ENCODE measurements at regions not wholly inside any gene's neighbourhood (a gene's known extent, or its start where the extent isn't known, plus 50 kb on each side); places are given as distances from the start of the nearest gene placed in this dataset.

- H3K27ac ChIP-seq (ENCODE audit: low read depth in 1 of 2, low read length in 1 of 2), result no peak overlapping the region
- H3K4me3 ChIP-seq, result no peak overlapping the region
- WGBS, 2 donors, result 25 to 60% methylated on average over 1 of the region's 1 CpG
- H3K9me3 ChIP-seq (ENCODE audit: control insufficient read depth in 4 of 4, insufficient read depth in 3 of 4, low read length in 3 of 4), result no peaks in the 10 kb centered on the region
- TF ChIP-seq CTCF (IDR thresholded peaks at IDR 0.05; ENCODE audit: control extremely low read depth, extremely low read depth), result no peak
- no peak overlapping the region for H3K9ac ChIP-seq (ENCODE audit: insufficient read depth in 1 of 2, low read length in 2 of 2)
- no peak for DNase-seq
- ATAC-seq (ENCODE audit: insufficient read depth, low FRiP score), result no peak
- H3K4me1 ChIP-seq (ENCODE audit: control insufficient read depth in 5 of 5, insufficient read depth in 5 of 5, low read length in 5 of 5), result peaks cover 0 to 15% (median 0%) of the 10 kb centered on the region in 5 donors
- no peaks in the 10 kb centered on the region for H3K36me3 ChIP-seq (ENCODE audit: control insufficient read depth in 4 of 4, insufficient read depth in 4 of 4, low read length in 4 of 4)
- H3K27me3 ChIP-seq (ENCODE audit: control insufficient read depth in 3 of 3, insufficient read depth in 3 of 3, low read length in 2 of 3), result peaks cover 0 to 94% (median 85%) of the 10 kb centered on the region in 3 donors
Observed at GRCh38 chr6:105986998-105987397, 99.1 kb upstream of the PRDM1 start.

- no peak overlapping the region for H3K27ac ChIP-seq (ENCODE audit: low read depth in 1 of 2, low read length in 1 of 2)
- no peaks in the 10 kb centered on the region for H3K9me3 ChIP-seq (ENCODE audit: control insufficient read depth in 4 of 4, insufficient read depth in 3 of 4, low read length in 3 of 4)
- DNase-seq (peak; percentile 4 to 25 (median 19)), ATAC-seq (ENCODE audit: insufficient read depth, low FRiP score) (no peak)
- H3K9ac ChIP-seq (ENCODE audit: insufficient read depth in 1 of 2, low read length in 2 of 2), result no peak overlapping the region
- no peak overlapping the region for H3K4me3 ChIP-seq
- no peaks in the 10 kb centered on the region for H3K36me3 ChIP-seq (ENCODE audit: control insufficient read depth in 4 of 4, insufficient read depth in 4 of 4, low read length in 4 of 4)
- 17 to 27% methylated on average over 41 to 48 of the region's 48 CpGs for WGBS, 2 donors
- no peak for TF ChIP-seq CTCF (IDR thresholded peaks at IDR 0.05; ENCODE audit: control extremely low read depth, extremely low read depth)
- peaks cover 0 to 94% (median 85%) of the 10 kb centered on the region in 3 donors for H3K27me3 ChIP-seq (ENCODE audit: control insufficient read depth in 3 of 3, insufficient read depth in 3 of 3, low read length in 2 of 3)
- H3K4me1 ChIP-seq (ENCODE audit: control insufficient read depth in 5 of 5, insufficient read depth in 5 of 5, low read length in 5 of 5), result peaks cover 0 to 16% (median 0%) of the 10 kb centered on the region in 5 donors
Observed at GRCh38 chr6:105985816-105986632, 100.1 kb upstream of the PRDM1 start.

GRCh38 chr6:105985098-105985815, 100.9 kb upstream of the PRDM1 start:
- Histone ChIP-seq H3K4me3 (no peak overlapping the region), H3K4me1 (ENCODE audit: control insufficient read depth in 5 of 5, insufficient read depth in 5 of 5, low read length in 5 of 5) (peaks cover 0 to 18% (median 0%) of the 10 kb centered on the region in 5 donors), H3K27ac (ENCODE audit: low read depth in 1 of 2, low read length in 1 of 2) (no peak overlapping the region), H3K9me3 (ENCODE audit: control insufficient read depth in 4 of 4, insufficient read depth in 3 of 4, low read length in 3 of 4) (no peaks in the 10 kb centered on the region), H3K9ac (ENCODE audit: insufficient read depth in 1 of 2, low read length in 2 of 2) (no peak overlapping the region), H3K36me3 (ENCODE audit: control insufficient read depth in 4 of 4, insufficient read depth in 4 of 4, low read length in 4 of 4) (no peaks in the 10 kb centered on the region), H3K27me3 (ENCODE audit: control insufficient read depth in 3 of 3, insufficient read depth in 3 of 3, low read length in 2 of 3) (peaks cover 0 to 94% (median 83%) of the 10 kb centered on the region in 3 donors)
- TF ChIP-seq CTCF (IDR thresholded peaks at IDR 0.05; ENCODE audit: control extremely low read depth, extremely low read depth), result no peak
- 53 to 54% methylated on average over 5 of the region's 5 CpGs for WGBS, 2 donors
- DNase-seq, result peak in 1 of 3 donors; percentile 11
- ATAC-seq (ENCODE audit: insufficient read depth, low FRiP score), result no peak
